NAMALWA (cell line): ENCODE measurements at regions not wholly inside any gene's neighbourhood (a gene's known extent, or its start where the extent isn't known, plus 50 kb on each side); places are given as distances from the start of the nearest gene placed in this dataset.

Experiments
- DNase-seq: peaks from one replicate; pipeline ENCODE4 v3.0.0-alpha.2; 2015; ENCODE audit warnings: low spot score

- DNase-seq: no peak
Measured at GRCh38 chr11:33616552-33616951, 84.1 kb downstream of the C11orf91 start.

GRCh38 chr11:33615751-33616150 lies 84.9 kb downstream of the C11orf91 start:
- no peak for DNase-seq

- DNase-seq: no peak
Measured at GRCh38 chr11:33613404-33613803, 87.2 kb downstream of the C11orf91 start.

- DNase-seq: no peak
Measured at GRCh38 chr11:33610903-33611302, 89.7 kb downstream of the C11orf91 start.

- DNase-seq: no peak
Measured at GRCh38 chr11:33608386-33608785, 92.2 kb downstream of the C11orf91 start.

GRCh38 chr11:33606762-33607161 lies 93.9 kb downstream of the C11orf91 start:
- no peak for DNase-seq

GRCh38 chr11:33605703-33606102 lies 94.9 kb downstream of the C11orf91 start:
- no peak for DNase-seq

GRCh38 chr11:33598426-33599069 lies 102.1 kb downstream of the C11orf91 start:
- DNase-seq: no peak

GRCh38 chr11:33594188-33594587 lies 106.4 kb downstream of the C11orf91 start:
- DNase-seq: no peak

GRCh38 chr11:33590441-33590840 lies 110.2 kb downstream of the C11orf91 start:
- no peak for DNase-seq

GRCh38 chr11:33588056-33588455 lies 112.6 kb downstream of the C11orf91 start:
- DNase-seq: no peak

- no peak for DNase-seq
Measured at GRCh38 chr11:33585586-33586209, 114.9 kb downstream of the C11orf91 start.

- no peak for DNase-seq
Measured at GRCh38 chr11:33582636-33583325, 117.8 kb downstream of the C11orf91 start.

GRCh38 chr11:33579101-33579500 lies 121.5 kb downstream of the C11orf91 start:
- no peak for DNase-seq

GRCh38 chr11:33577204-33577603 lies 123.4 kb downstream of the C11orf91 start:
- DNase-seq: no peak

GRCh38 chr11:33575311-33575710 lies 125.3 kb downstream of the C11orf91 start:
- no peak for DNase-seq

- DNase-seq: no peak
Measured at GRCh38 chr11:33574331-33574730, 126.3 kb downstream of the C11orf91 start.

- no peak for DNase-seq
Measured at GRCh38 chr11:33569333-33569732, 131.3 kb downstream of the C11orf91 start.

GRCh38 chr11:33567004-33567403 lies 133.6 kb downstream of the C11orf91 start:
- DNase-seq: no peak

- DNase-seq: no peak
Measured at GRCh38 chr11:33564856-33565453, 135.7 kb downstream of the C11orf91 start.

GRCh38 chr11:33560729-33561128 lies 139.9 kb downstream of the C11orf91 start:
- DNase-seq: no peak

GRCh38 chr11:33559567-33559966 lies 141.1 kb downstream of the C11orf91 start:
- no peak for DNase-seq

GRCh38 chr11:33558097-33558496 lies 142.5 kb downstream of the C11orf91 start:
- DNase-seq: no peak
